Natural killer cell (primary cell): ENCODE measurements at regions not wholly inside any gene's neighbourhood (a gene's known extent, or its start where the extent isn't known, plus 50 kb on each side); places are given as distances from the start of the nearest gene placed in this dataset.

ENCODE experiments used
- ATAC-seq, 3 donors: fragments of 150-1000 bp in 2 of 3; fragments of 200-7000 bp in 1 of 3; cut with Tn5 transposase; 1 replicate in 1 of 3; 2 replicates in 2 of 3; pipeline ENCODE4 v1.10.0; 2021; ENCODE audit warnings: mild to moderate bottlenecking in 2 of 3, moderate library complexity in 2 of 3
- DNase-seq, 2 donors: peaks; one replicate each; pipeline versions ENCODE4 v3.0.0 to v3.0.0-alpha.2; 2013 to 2021; ENCODE audit warnings: mixed read lengths in 1 of 2
- H3K27ac ChIP-seq: one replicate; pipeline ENCODE4 v1.5.1; 2013; ENCODE audit warnings: mild to moderate bottlenecking, low read length
- H3K27me3 ChIP-seq: one replicate; pipeline ENCODE4 v1.6.1; 2013; ENCODE audit warnings: low read length; ENCODE audit not compliant: control insufficient read depth, insufficient read depth
- H3K36me3 ChIP-seq: one replicate; pipeline ENCODE4 v1.6.1; 2013; ENCODE audit warnings: low read length; ENCODE audit not compliant: control insufficient read depth, insufficient read depth
- H3K4me1 ChIP-seq: one replicate; pipeline ENCODE4 v1.6.1; 2013; ENCODE audit warnings: low read length; ENCODE audit not compliant: control insufficient read depth, insufficient read depth
- H3K4me3 ChIP-seq: one replicate; pipeline ENCODE4 v1.5.1; 2013; ENCODE audit warnings: low read length
- H3K9me3 ChIP-seq: one replicate; pipeline ENCODE4 v1.6.1; 2013; ENCODE audit warnings: low read length; ENCODE audit not compliant: control insufficient read depth, insufficient read depth
- H3K27ac Mint-ChIP-seq, 2 donors: one replicate each; pipeline ENCODE4 v1.8.0; 2022; ENCODE audit warnings: mild to moderate bottlenecking in 2 of 2, mixed read lengths in 2 of 2, moderate library complexity in 1 of 2
- H3K27me3 Mint-ChIP-seq, 2 donors: one replicate each; pipeline ENCODE4 v1.8.0; 2022; ENCODE audit warnings: low read depth in 2 of 2, mixed read lengths in 2 of 2
- H3K36me3 Mint-ChIP-seq: one replicate; pipeline ENCODE4 v1.8.0; 2022; ENCODE audit warnings: mixed read lengths
- H3K4me1 Mint-ChIP-seq, 2 donors: one replicate each; pipeline ENCODE4 v1.8.0; 2022; ENCODE audit warnings: mixed read lengths in 2 of 2
- H3K4me3 Mint-ChIP-seq: one replicate; pipeline ENCODE4 v1.8.0; 2022; ENCODE audit warnings: mild to moderate bottlenecking, moderate library complexity, mixed read lengths
- H3K9me3 Mint-ChIP-seq, 2 donors: one replicate each; pipeline ENCODE4 v1.8.0; 2022; ENCODE audit warnings: mixed read lengths in 2 of 2
- CTCF ChIP-seq: fragments of 200-600 bp; IDR thresholded peaks from one replicate; pipeline ENCODE4 v1.8.0; 2022; ENCODE audit warnings: antibody characterized with exemption
- WGBS: methylation state at CpG from one replicate; pipeline ENCODE4 v1.1.7; 2013; ENCODE audit warnings: missing lambda C conversion rate; ENCODE audit not compliant: insufficient coverage; 5-methylcytosine and 5-hydroxymethylcytosine counted together
- intact Hi-C: fragments of 100-400 bp; cut with micrococcal nuclease; formaldehyde crosslinking; loops from one replicate; pipeline ENCODE4 v1.14.2; 2022

DNA sequence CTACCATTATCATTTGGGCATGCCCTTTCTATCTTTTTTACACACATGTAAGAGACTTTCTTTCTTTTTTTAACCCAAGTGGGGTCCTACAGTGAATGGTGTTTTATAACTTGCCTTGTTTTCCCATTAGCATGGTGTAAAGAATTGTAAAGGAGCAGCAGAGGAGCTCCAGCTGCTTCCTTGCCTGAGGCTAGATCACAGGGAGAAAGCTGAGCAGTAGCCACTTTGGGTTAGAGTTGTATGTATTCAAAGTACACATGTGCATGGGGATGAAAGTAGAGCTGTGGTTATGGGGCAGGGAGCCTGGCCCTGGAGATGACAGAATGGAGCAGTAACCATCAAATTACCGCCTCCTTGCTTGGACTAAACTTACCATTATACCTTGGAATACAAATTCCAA, 231.1 kb upstream of the PDZRN3 start:
- no peaks in the 10 kb centered on the region for H3K4me1 ChIP-seq
- TF ChIP-seq CTCF = no peak
- no peak overlapping the region for H3K4me3 Mint-ChIP-seq
- 100% methylated on average over 1 of the region's 1 CpG for WGBS
- H3K9me3 ChIP-seq = no peaks in the 10 kb centered on the region
- ATAC-seq (no peak), DNase-seq (no peak)
- H3K4me3 ChIP-seq = no peak overlapping the region
- no peaks in the 10 kb centered on the region for H3K27me3 ChIP-seq
- no peak overlapping the region for H3K27ac ChIP-seq
- H3K36me3 ChIP-seq = no peaks in the 10 kb centered on the region
- H3K27me3 Mint-ChIP-seq = no peaks in the 10 kb centered on the region
- H3K4me1 Mint-ChIP-seq = no peaks in the 10 kb centered on the region
- no peak overlapping the region for H3K27ac Mint-ChIP-seq
- peaks cover 8 to 10% of the 10 kb centered on the region in 2 donors for H3K9me3 Mint-ChIP-seq
- H3K36me3 Mint-ChIP-seq = no peaks in the 10 kb centered on the region
- intact Hi-C loops = no loop called here

- TF ChIP-seq CTCF = no peak
- H3K9me3 Mint-ChIP-seq = peaks cover 8 to 16% of the 10 kb centered on the region in 2 donors
- H3K27me3 Mint-ChIP-seq = no peaks in the 10 kb centered on the region
- H3K4me1 Mint-ChIP-seq = no peaks in the 10 kb centered on the region
- no peaks in the 10 kb centered on the region for H3K36me3 ChIP-seq
- no peaks in the 10 kb centered on the region for H3K9me3 ChIP-seq
- no peaks in the 10 kb centered on the region for H3K4me1 ChIP-seq
- no peak for ATAC-seq
- H3K27ac Mint-ChIP-seq = no peak overlapping the region
- no peaks in the 10 kb centered on the region for H3K27me3 ChIP-seq
- 24% methylated on average over 3 of the region's 4 CpGs for WGBS
- no peak for DNase-seq
- no peak overlapping the region for H3K4me3 Mint-ChIP-seq
- intact Hi-C loops = no loop called here
- no peak overlapping the region for H3K27ac ChIP-seq
- H3K36me3 Mint-ChIP-seq = no peaks in the 10 kb centered on the region
- no peak overlapping the region for H3K4me3 ChIP-seq
Measured at GRCh38 chr3:73848173-73848906, 223.6 kb upstream of the PDZRN3 start.

DNA sequence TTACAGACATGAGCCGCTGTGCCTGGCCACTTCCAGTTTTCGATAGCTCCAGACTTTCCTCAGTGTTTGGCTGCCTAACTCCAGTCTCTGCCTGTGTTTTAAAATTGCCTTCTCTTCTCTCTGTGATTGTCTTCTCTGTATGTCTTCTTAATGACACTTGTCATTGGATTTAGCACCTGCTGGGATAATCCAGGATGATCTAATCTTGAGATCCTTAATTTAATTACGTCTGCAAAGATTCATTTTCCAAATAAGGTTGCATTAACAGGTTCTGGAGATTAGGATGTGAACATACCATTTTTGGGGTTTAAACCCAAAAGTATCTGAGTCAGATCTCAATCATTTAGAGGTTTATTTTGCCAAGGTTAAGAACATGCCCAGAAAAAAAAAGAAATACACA, 222.2 kb upstream of the PDZRN3 start:
- no peaks in the 10 kb centered on the region for H3K4me1 ChIP-seq
- no peak for TF ChIP-seq CTCF
- Mint-ChIP-seq H3K27ac (no peak overlapping the region), H3K4me1 (no peaks in the 10 kb centered on the region), H3K4me3 (no peak overlapping the region), H3K36me3 (no peaks in the 10 kb centered on the region), H3K27me3 (no peaks in the 10 kb centered on the region), H3K9me3 (peaks cover 11 to 18% of the 10 kb centered on the region in 2 donors)
- ATAC-seq (no peak), DNase-seq (no peak)
- no peak overlapping the region for H3K27ac ChIP-seq
- intact Hi-C loops = no loop called here
- H3K9me3 ChIP-seq = no peaks in the 10 kb centered on the region
- H3K4me3 ChIP-seq = no peak overlapping the region
- H3K36me3 ChIP-seq = no peaks in the 10 kb centered on the region
- 84% methylated on average over 3 of the region's 3 CpGs for WGBS
- H3K27me3 ChIP-seq = no peaks in the 10 kb centered on the region

DNA sequence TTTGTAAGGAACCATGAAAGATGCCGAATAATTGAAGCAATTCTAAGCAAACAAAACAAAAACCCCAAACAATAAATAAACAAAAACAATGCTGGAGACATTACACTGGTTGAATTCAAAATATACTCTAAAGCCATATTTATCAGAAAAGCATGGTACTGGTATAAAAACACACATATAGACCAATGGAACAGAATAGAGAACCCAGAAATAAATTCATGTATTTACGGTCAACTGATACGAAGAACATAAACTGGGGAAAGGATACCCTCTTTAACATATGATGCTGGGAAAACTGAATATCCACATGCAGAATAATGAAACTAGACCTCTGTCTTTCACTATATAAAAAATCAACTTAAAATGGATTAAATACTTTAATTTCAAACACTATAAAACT, 214.3 kb upstream of the PDZRN3 start:
- Mint-ChIP-seq H3K27me3 (no peaks in the 10 kb centered on the region), H3K36me3 (no peaks in the 10 kb centered on the region), H3K9me3 (peaks cover 22 to 28% of the 10 kb centered on the region in 2 donors), H3K27ac (no peak overlapping the region), H3K4me1 (no peaks in the 10 kb centered on the region), H3K4me3 (no peak overlapping the region)
- WGBS = 78% methylated on average over 2 of the region's 3 CpGs
- Histone ChIP-seq H3K36me3 (no peaks in the 10 kb centered on the region), H3K4me1 (no peaks in the 10 kb centered on the region), H3K27ac (no peak overlapping the region), H3K9me3 (peaks cover 6% of the 10 kb centered on the region), H3K4me3 (no peak overlapping the region), H3K27me3 (no peaks in the 10 kb centered on the region)
- intact Hi-C loops = no loop called here
- no peak for TF ChIP-seq CTCF
- DNase-seq (no peak), ATAC-seq (no peak)
